GM12891 (cell line): ENCODE measurements at regions not wholly inside any gene's neighbourhood (a gene's known extent, or its start where the extent isn't known, plus 50 kb on each side); places are given as distances from the start of the nearest gene placed in this dataset.

Experiments
- DNase-seq: peaks from one replicate; pipeline ENCODE4 v3.0.0; 2011; ENCODE audit warnings: low spot score; ENCODE audit not compliant: insufficient read length
- FAIRE-seq: peaks from 2 replicates; lab custom pipeline; 2011; peaks lifted over from hg19 to GRCh38; lab: Jason Lieb, UNC
- PAX5 ChIP-seq: IDR thresholded peaks from 2 replicates; pipeline ENCODE4 v1.6.1; 2011; ENCODE audit warnings: low read length, moderate library complexity, mild to moderate bottlenecking; ENCODE audit not compliant: insufficient read depth, severe bottlenecking
- POLR2A ChIP-seq: IDR thresholded peaks from 2 replicates; pipeline ENCODE4 v1.6.1; 2011; ENCODE audit warnings: low read depth, low read length, control low read depth
- POLR2AphosphoS5 ChIP-seq: IDR thresholded peaks from 2 replicates; pipeline ENCODE4 v1.6.1; 2011; ENCODE audit warnings: low read depth, low read length, control low read depth
- POU2F2 ChIP-seq: IDR thresholded peaks from 2 replicates; pipeline ENCODE4 v1.6.1; 2011; ENCODE audit warnings: low read depth, mild to moderate bottlenecking, control low read depth, low read length, moderate library complexity
- SPI1 ChIP-seq: IDR thresholded peaks from 2 replicates; pipeline ENCODE4 v1.6.1; 2011; ENCODE audit warnings: low read depth, low read length, control low read depth
- TAF1 ChIP-seq: IDR thresholded peaks from 2 replicates; pipeline ENCODE4 v1.6.1; 2011; ENCODE audit warnings: low read depth, low read length, control low read depth

- DNase-seq (no peak), FAIRE-seq (no peak)
- no peak for TF ChIP-seq POU2F2
- no peak for TF ChIP-seq SPI1
- TF ChIP-seq POLR2AphosphoS5, result no peak
- no peak for TF ChIP-seq PAX5
- TF ChIP-seq POLR2A, result no peak
- TF ChIP-seq TAF1, result no peak
Observed at GRCh38 chr11:119861160-119861559, 132.2 kb upstream of the NECTIN1 start.

GRCh38 chr11:119860561-119861094 lies 131.6 kb upstream of the NECTIN1 start:
- DNase-seq (no peak), FAIRE-seq (no peak)
- TF ChIP-seq PAX5 (no peak), POLR2A (no peak), TAF1 (no peak), SPI1 (no peak)

GRCh38 chr11:119859684-119860083 lies 130.7 kb upstream of the NECTIN1 start:
- no peak for DNase-seq
- TF ChIP-seq SPI1, result no peak
- no peak for FAIRE-seq

- DNase-seq, result no peak
- TF ChIP-seq POLR2AphosphoS5, result no peak
- no peak for TF ChIP-seq TAF1
- TF ChIP-seq PAX5, result no peak
- FAIRE-seq, result no peak
Observed at GRCh38 chr11:119858288-119858687, 129.3 kb upstream of the NECTIN1 start.

GRCh38 chr11:119856681-119857485 lies 127.9 kb upstream of the NECTIN1 start:
- no peak for DNase-seq

GRCh38 chr11:119855066-119855465 lies 126.1 kb upstream of the NECTIN1 start:
- no peak for DNase-seq
- TF ChIP-seq POU2F2 (no peak), SPI1 (no peak), POLR2AphosphoS5 (no peak), PAX5 (no peak), POLR2A (no peak), TAF1 (no peak)
- no peak for FAIRE-seq

More at GRCh38 chr11:119856681-119857485, 127.9 kb upstream of the NECTIN1 start:
- TF ChIP-seq POLR2AphosphoS5, result no peak
- TF ChIP-seq POU2F2, result no peak
- no peak for TF ChIP-seq SPI1
- no peak for TF ChIP-seq PAX5
- no peak for TF ChIP-seq POLR2A
- TF ChIP-seq TAF1, result no peak
- FAIRE-seq, result no peak

- DNase-seq (no peak), FAIRE-seq (no peak)
- no peak for TF ChIP-seq POLR2A
- TF ChIP-seq PAX5, result no peak
- no peak for TF ChIP-seq POLR2AphosphoS5
- no peak for TF ChIP-seq SPI1
- no peak for TF ChIP-seq TAF1
- TF ChIP-seq POU2F2, result no peak
Observed at GRCh38 chr11:119854521-119854920, 125.5 kb upstream of the NECTIN1 start.

GRCh38 chr11:119853581-119854360 lies 124.8 kb upstream of the NECTIN1 start:
- no peak for FAIRE-seq
- TF ChIP-seq POLR2A (no peak), POLR2AphosphoS5 (no peak), TAF1 (no peak), POU2F2 (no peak), PAX5 (no peak), SPI1 (no peak)

GRCh38 chr11:119852741-119853140 lies 123.7 kb upstream of the NECTIN1 start:
- DNase-seq (no peak), FAIRE-seq (no peak)
- no peak for TF ChIP-seq POLR2AphosphoS5
- TF ChIP-seq SPI1, result no peak
- no peak for TF ChIP-seq PAX5
- TF ChIP-seq POLR2A, result no peak
- no peak for TF ChIP-seq POU2F2
- TF ChIP-seq TAF1, result no peak

More at GRCh38 chr11:119853581-119854360, 124.8 kb upstream of the NECTIN1 start:
- no peak for DNase-seq

GRCh38 chr11:119850822-119851409 lies 121.9 kb upstream of the NECTIN1 start:
- no peak for DNase-seq
- no peak for TF ChIP-seq POLR2AphosphoS5
- TF ChIP-seq POLR2A, result no peak
- no peak for TF ChIP-seq SPI1
- TF ChIP-seq TAF1, result no peak
- no peak for TF ChIP-seq POU2F2
- no peak for TF ChIP-seq PAX5
- FAIRE-seq, result peak; percentile 75
